BLaER1 (cell line): ENCODE measurements at regions not wholly inside any gene's neighbourhood (a gene's known extent, or its start where the extent isn't known, plus 50 kb on each side); places are given as distances from the start of the nearest gene placed in this dataset.

Experiments used
- H3K27ac ChIP-seq: shearing (Covaris generic); formaldehyde crosslinking; 2 replicates; pipeline ENCODE4 v1.8.1; 2022
- H3K27me3 ChIP-seq: shearing (Covaris generic); formaldehyde crosslinking; 2 replicates; pipeline ENCODE4 v1.8.1; 2022
- H3K36me3 ChIP-seq: shearing (Covaris generic); formaldehyde crosslinking; 2 replicates; pipeline ENCODE4 v1.8.1; 2022
- H3K4me1 ChIP-seq: shearing (Covaris generic); formaldehyde crosslinking; 2 replicates; pipeline ENCODE4 v1.8.1; 2022
- H3K4me2 ChIP-seq: shearing (Covaris generic); formaldehyde crosslinking; 2 replicates; pipeline ENCODE4 v1.8.1; 2022
- H3K4me3 ChIP-seq: shearing (Covaris generic); formaldehyde crosslinking; 2 replicates; pipeline ENCODE4 v1.8.1; 2022
- H3K9ac ChIP-seq: shearing (Covaris generic); formaldehyde crosslinking; 2 replicates; pipeline ENCODE4 v1.8.1; 2022
- H3K9me3 ChIP-seq: shearing (Covaris generic); formaldehyde crosslinking; 2 replicates; pipeline ENCODE4 v1.8.1; 2022
- H4K20me1 ChIP-seq: shearing (Covaris generic); formaldehyde crosslinking; 2 replicates; pipeline ENCODE4 v1.8.1; 2022
- Cebpa-rat ChIP-seq: shearing (Covaris generic); IDR thresholded peaks from 2 replicates; pipeline ENCODE4 v1.8.1; 2022

- H3K4me2 ChIP-seq, result no peak overlapping the region
- TF ChIP-seq Cebpa-rat, result no peak
- no peaks in the 10 kb centered on the region for H3K27me3 ChIP-seq
- H3K27ac ChIP-seq, result no peak overlapping the region
- no peaks in the 10 kb centered on the region for H4K20me1 ChIP-seq
- no peaks in the 10 kb centered on the region for H3K36me3 ChIP-seq
- H3K4me1 ChIP-seq, result no peaks in the 10 kb centered on the region
- H3K9ac ChIP-seq, result no peak overlapping the region
- no peak overlapping the region for H3K4me3 ChIP-seq
- H3K9me3 ChIP-seq, result no peaks in the 10 kb centered on the region
Measured at GRCh38 chr16:80208015-80208414, 332.8 kb upstream of the DYNLRB2 start.

- TF ChIP-seq Cebpa-rat, result no peak
- H3K9me3 ChIP-seq, result no peaks in the 10 kb centered on the region
- H3K27me3 ChIP-seq, result no peaks in the 10 kb centered on the region
- H3K4me3 ChIP-seq, result no peak overlapping the region
- H4K20me1 ChIP-seq, result no peaks in the 10 kb centered on the region
- H3K4me2 ChIP-seq, result no peak overlapping the region
- no peaks in the 10 kb centered on the region for H3K36me3 ChIP-seq
- no peak overlapping the region for H3K9ac ChIP-seq
- no peak overlapping the region for H3K27ac ChIP-seq
- no peaks in the 10 kb centered on the region for H3K4me1 ChIP-seq
Measured at GRCh38 chr16:80203821-80204220, 337.0 kb upstream of the DYNLRB2 start.

GRCh38 chr16:80202831-80203413 is 337.9 kb upstream of the DYNLRB2 start:
- Histone ChIP-seq H4K20me1 (no peaks in the 10 kb centered on the region), H3K4me2 (no peak overlapping the region), H3K4me3 (no peak overlapping the region), H3K27ac (no peak overlapping the region), H3K4me1 (no peaks in the 10 kb centered on the region), H3K27me3 (no peaks in the 10 kb centered on the region), H3K9ac (no peak overlapping the region), H3K9me3 (no peaks in the 10 kb centered on the region), H3K36me3 (no peaks in the 10 kb centered on the region)
- TF ChIP-seq Cebpa-rat, result no peak

- Histone ChIP-seq H3K4me1 (no peaks in the 10 kb centered on the region), H3K4me3 (no peak overlapping the region), H3K27ac (no peak overlapping the region), H3K36me3 (no peaks in the 10 kb centered on the region), H3K9ac (no peak overlapping the region), H3K27me3 (no peaks in the 10 kb centered on the region), H3K4me2 (no peak overlapping the region), H4K20me1 (no peaks in the 10 kb centered on the region), H3K9me3 (no peaks in the 10 kb centered on the region)
- no peak for TF ChIP-seq Cebpa-rat
Measured at GRCh38 chr16:80200079-80200478, 340.7 kb upstream of the DYNLRB2 start.

- H3K27ac ChIP-seq, result no peak overlapping the region
- no peak overlapping the region for H3K4me3 ChIP-seq
- no peaks in the 10 kb centered on the region for H3K9me3 ChIP-seq
- no peak for TF ChIP-seq Cebpa-rat
- no peaks in the 10 kb centered on the region for H4K20me1 ChIP-seq
- H3K4me1 ChIP-seq, result no peaks in the 10 kb centered on the region
- no peaks in the 10 kb centered on the region for H3K27me3 ChIP-seq
- no peaks in the 10 kb centered on the region for H3K36me3 ChIP-seq
- no peak overlapping the region for H3K4me2 ChIP-seq
- no peak overlapping the region for H3K9ac ChIP-seq
Measured at GRCh38 chr16:80199614-80200013, 341.2 kb upstream of the DYNLRB2 start.

- Histone ChIP-seq H3K27ac (no peak overlapping the region), H3K4me2 (no peak overlapping the region), H3K9me3 (no peaks in the 10 kb centered on the region), H3K4me3 (no peak overlapping the region), H3K36me3 (no peaks in the 10 kb centered on the region), H3K4me1 (no peaks in the 10 kb centered on the region), H3K9ac (no peak overlapping the region), H4K20me1 (no peaks in the 10 kb centered on the region), H3K27me3 (no peaks in the 10 kb centered on the region)
- no peak for TF ChIP-seq Cebpa-rat
Measured at GRCh38 chr16:80198311-80199299, 342.2 kb upstream of the DYNLRB2 start.

- no peak overlapping the region for H3K4me2 ChIP-seq
- H3K36me3 ChIP-seq, result no peaks in the 10 kb centered on the region
- no peak overlapping the region for H3K4me3 ChIP-seq
- H3K27me3 ChIP-seq, result no peaks in the 10 kb centered on the region
- no peak for TF ChIP-seq Cebpa-rat
- no peaks in the 10 kb centered on the region for H3K4me1 ChIP-seq
- H4K20me1 ChIP-seq, result no peaks in the 10 kb centered on the region
- no peaks in the 10 kb centered on the region for H3K9me3 ChIP-seq
- no peak overlapping the region for H3K9ac ChIP-seq
- H3K27ac ChIP-seq, result no peak overlapping the region
Measured at GRCh38 chr16:80197741-80198201, 343.0 kb upstream of the DYNLRB2 start.

- Histone ChIP-seq H3K4me1 (no peaks in the 10 kb centered on the region), H3K27me3 (no peaks in the 10 kb centered on the region), H3K9me3 (no peaks in the 10 kb centered on the region), H3K9ac (no peak overlapping the region), H3K36me3 (no peaks in the 10 kb centered on the region), H4K20me1 (no peaks in the 10 kb centered on the region), H3K4me2 (no peak overlapping the region), H3K27ac (no peak overlapping the region), H3K4me3 (no peak overlapping the region)
- TF ChIP-seq Cebpa-rat, result no peak
Measured at GRCh38 chr16:80191928-80192327, 348.9 kb upstream of the DYNLRB2 start.

GRCh38 chr16:80189476-80190175 is 351.2 kb upstream of the DYNLRB2 start:
- Histone ChIP-seq H3K4me3 (no peak overlapping the region), H4K20me1 (no peaks in the 10 kb centered on the region), H3K4me2 (no peak overlapping the region), H3K4me1 (no peaks in the 10 kb centered on the region), H3K9ac (no peak overlapping the region), H3K36me3 (no peaks in the 10 kb centered on the region), H3K9me3 (no peaks in the 10 kb centered on the region), H3K27me3 (no peaks in the 10 kb centered on the region), H3K27ac (no peak overlapping the region)
- no peak for TF ChIP-seq Cebpa-rat

GRCh38 chr16:80176114-80176513 is 364.7 kb upstream of the DYNLRB2 start:
- Histone ChIP-seq H4K20me1 (no peaks in the 10 kb centered on the region), H3K27ac (no peak overlapping the region), H3K4me2 (no peak overlapping the region)

More at GRCh38 chr16:80176114-80176513, 364.7 kb upstream of the DYNLRB2 start:
- H3K9ac ChIP-seq, result no peak overlapping the region
- H3K4me1 ChIP-seq, result no peaks in the 10 kb centered on the region
- TF ChIP-seq Cebpa-rat, result no peak
- no peak overlapping the region for H3K4me3 ChIP-seq
- no peaks in the 10 kb centered on the region for H3K36me3 ChIP-seq
- no peaks in the 10 kb centered on the region for H3K9me3 ChIP-seq
- H3K27me3 ChIP-seq, result no peaks in the 10 kb centered on the region
